Hindlimb muscle (tissue), 1 donor: ENCODE measurements at regions not wholly inside any gene's neighbourhood (a gene's known extent, or its start where the extent isn't known, plus 50 kb on each side); places are given as distances from the start of the nearest gene placed in this dataset.
"Not testable (repeated sequence)": the region's sequence is repeated elsewhere in the genome, so short reads cannot be mapped to it uniquely, and the experiment has no call there.

ENCODE experiments used
- DNase-seq: peaks from one replicate; pipeline ENCODE4 v3.0.0-alpha.2; 2013

DNA sequence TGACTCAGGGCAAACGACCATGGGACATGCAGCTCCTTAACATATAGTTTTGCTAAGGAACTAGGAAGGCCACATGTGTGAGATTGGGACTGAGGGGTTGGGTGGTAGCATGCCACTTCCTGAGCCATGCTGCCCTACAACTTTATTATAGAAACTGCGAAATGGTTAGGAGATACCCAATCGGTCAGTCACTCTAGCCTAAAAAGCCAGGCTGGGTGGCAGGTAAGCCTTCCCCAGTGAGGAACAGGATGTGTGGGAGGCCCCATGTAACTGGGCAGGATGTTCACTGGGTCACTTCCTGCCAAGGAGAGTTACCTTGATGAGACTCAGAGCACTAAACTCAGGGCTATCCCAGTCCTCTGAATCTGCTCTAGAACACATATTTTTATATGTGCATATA, 123.5 kb downstream of the MAP3K7 start:
- no peak for DNase-seq

DNA sequence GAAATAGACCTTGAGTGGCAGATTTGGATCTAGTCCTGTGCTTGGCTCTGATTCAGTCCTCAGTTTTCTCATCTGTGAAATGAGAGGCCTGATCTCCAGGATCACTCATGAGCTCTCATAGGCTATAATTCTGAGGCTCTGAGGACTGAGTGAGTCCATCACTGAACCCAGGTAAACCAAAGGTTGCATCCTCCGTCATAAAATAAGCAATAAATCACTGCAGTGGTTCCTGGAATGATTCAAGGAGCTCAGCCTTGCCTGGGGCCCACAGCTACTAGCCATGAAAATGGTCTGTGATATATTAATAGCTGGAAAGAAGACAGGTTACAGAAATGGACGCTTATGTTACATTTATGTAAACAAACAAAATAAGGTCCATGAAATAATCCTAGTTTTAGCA, 124.8 kb downstream of the MAP3K7 start:
- DNase-seq, result no peak

DNA sequence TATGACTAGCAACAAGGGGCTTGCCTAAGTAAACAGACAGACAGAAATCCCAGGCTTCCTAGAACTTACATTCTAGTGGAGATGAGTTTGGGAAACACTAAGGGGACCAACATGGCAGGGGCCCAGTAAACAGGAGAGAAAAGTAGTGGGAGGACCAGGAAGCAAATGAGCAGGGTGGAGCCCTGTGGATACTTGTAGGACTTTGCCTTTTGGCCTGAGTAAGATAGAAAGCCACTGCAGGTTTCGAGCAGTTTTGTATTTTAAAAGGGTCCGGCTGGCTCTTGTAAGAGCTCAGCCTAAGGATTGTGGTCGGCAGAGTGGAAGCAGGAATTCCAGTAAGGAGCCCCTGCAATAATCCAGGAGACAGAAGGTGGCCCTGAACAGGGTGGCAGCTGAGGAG, 125.5 kb downstream of the MAP3K7 start:
- DNase-seq, result no peak

DNA sequence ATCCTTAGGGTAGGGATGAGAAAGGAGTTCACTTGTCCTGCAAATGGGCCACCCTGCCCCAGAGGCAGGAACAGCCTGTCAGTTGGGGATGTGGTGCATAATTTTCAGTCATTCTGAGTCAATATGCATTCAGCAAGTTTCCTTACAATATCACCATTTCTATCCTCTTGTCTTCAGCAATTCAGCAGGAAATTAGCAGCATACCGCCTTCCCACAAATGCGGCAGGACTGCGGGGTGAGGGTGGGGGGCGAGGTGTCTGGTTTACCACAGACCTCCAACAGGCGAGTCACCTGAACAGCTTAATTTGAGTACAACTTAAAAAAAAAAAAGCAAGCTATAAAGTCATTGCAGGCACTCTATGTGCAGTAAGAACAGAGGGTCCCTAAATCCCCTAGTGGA, 126.8 kb downstream of the MAP3K7 start:
- DNase-seq, result no peak

DNA sequence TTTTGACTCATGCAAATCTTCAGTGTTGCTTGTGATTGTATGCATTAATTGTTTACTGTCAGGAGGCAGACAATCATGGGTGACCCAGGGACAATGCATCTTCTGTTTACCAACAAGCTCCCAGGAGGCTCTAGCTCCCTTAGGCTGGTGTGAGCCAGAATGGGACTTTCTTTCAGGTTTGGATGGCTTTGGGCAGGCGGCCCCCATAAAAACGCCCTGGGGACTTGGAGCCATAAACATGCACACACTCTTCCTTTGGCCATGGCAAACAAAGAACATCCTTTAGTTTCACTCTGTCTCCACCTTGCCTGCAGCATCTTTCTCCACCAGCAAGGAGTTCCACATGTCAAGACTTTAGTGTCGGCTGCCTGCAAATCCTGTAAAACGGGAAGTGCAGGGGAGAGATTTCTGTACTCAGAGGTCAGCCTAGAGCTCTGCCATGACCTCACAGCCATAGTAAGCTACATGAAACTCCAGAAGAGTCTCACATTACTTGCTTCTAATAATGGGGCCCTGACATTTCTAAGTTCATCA, 127.6 kb downstream of the MAP3K7 start:
- no peak for DNase-seq

DNA sequence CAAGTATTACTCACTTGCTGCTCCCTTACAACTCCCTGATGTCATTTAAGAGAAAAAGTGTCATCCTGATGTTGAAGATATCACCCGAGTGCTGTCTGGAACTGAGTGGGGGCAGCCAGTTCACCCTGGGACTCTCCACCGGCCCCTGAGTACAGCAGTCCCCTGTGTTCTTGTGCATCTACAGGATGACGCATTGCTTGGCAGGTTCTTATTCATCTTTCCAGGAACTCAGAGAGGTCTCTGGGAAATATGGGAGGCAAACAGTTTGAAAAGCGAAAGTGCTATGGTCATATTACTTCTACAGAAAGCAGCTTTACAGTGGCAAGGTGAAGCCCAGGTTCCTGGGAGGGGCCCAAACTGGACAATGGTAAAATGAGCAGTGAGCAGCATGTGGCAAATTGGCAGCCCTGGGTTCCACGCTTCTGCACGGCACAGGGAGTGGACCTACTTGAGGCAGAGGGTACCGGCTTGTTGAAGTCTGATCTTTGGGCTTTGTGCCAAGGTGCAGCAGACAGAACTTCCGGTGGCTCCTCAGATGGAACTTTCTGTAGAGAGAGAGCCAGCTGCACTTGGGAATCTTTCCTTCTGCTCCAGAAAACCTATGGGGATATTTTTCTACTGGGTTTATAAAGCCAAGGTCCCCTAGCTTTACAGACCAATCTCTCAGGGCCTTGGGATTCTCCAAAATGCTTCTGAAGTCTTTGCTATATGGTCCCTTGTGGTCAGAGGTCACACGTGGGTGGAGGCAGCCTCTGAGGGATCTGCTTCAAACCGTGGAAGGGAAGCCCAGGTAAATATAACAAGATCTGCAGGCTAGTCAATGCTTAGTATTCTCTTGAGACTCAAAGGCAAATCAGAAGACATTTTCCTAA, 128.3 kb downstream of the MAP3K7 start:
- no peak for DNase-seq

DNA sequence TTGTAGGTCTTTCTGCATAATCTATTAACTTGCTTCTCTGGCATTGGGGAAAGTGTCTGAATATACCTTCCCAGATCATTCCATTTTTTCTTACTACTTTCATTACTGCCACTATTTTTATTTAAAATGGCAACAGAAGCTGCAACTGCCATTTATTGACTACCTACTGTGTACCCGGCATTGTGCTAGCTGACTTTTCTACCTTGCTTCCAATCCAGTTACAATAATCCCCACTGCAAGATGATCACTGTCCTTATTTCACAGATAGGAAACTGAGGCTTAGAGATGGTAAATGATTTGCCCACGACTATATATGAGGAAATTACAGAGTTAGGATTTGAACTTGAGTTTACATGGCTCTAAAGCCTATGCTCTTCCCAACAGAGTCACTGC, 129.0 kb downstream of the MAP3K7 start:
- no peak for DNase-seq

DNA sequence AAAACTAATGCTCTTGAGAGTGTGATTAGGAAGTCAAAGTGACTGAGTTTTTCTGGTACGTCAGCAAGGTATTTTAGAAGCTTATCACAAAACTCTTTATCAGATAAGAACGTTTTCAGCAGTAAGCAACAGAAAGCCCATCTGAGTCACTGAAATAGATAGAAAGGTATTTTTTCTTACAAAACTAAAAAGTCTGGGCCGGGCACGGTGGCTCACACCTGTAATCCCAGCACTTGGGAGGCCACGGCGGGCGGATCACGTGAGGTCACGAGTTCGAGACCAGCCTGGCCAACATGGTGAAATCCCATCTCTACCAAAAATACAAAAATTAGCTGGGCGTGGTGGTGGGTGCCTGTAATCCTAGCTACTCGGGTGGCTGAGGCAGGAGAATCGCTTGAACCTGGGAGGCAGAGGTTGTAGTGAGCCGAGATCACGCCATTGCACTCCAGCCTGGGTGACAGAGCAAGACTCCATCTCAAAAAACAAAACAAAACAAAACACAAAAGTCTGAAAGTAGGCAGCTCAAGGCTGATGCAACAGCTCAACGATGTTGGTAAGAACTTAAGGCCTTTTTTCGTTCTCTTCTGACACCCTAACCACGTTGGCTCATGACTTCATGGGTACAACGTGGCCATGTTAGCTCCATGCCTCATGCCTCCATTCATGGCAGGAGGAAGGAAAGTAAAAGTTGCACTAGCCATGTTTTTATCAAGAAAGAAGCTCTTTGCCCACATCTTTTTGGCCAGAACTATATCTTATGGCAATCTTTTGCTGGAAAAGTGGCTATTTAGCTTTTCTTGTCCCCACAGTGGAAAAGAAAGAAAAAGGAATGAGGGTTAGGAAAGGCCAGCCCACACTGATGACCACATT, 129.6 kb downstream of the MAP3K7 start:
- DNase-seq, result not testable (repeated sequence)

DNA sequence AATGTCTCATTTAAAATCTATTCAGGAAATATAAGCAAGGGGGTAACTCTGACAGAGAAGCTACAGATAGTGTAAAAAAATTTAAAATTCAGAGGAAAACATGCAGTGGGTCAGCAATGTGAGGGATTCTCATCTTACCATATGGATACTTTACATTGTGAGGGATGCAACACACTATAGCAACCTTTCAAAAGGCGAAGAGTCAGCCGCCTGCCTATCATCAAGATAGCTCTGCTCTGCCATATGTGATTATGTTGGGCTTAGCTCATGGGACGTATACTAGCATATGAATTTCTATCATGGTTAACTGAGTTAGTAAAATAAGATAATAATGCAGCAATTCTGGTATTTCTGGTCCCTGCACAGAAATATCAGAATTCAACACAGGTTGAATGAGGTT, 130.9 kb downstream of the MAP3K7 start:
- no peak for DNase-seq

DNA sequence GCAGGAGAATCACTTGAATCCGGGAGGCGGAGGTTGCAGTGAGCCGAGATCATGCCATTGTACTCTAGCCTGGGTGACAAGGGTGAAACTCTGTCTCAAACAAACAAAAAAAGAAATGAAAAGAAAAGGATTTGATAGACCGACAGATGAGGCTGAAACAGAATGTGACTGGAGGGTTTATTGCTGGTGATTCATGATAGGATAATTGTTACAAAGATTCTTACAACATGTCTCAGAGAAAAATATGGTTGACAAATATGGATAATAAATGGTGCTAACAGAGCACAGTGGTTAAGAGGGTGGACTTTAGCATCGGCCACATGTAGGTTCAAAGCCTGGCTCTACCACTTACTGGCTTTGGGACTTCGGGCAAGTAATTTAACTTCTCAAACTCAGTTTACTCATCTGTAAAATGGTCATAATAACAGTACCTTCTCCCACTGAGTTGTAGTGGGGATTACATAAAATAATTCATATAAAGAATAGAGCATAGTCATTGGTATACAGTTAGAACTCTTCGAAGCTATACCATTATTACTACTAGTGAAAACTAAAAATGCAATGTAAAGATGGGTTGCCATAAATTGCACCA, 131.9 kb downstream of the MAP3K7 start:
- no peak for DNase-seq

DNA sequence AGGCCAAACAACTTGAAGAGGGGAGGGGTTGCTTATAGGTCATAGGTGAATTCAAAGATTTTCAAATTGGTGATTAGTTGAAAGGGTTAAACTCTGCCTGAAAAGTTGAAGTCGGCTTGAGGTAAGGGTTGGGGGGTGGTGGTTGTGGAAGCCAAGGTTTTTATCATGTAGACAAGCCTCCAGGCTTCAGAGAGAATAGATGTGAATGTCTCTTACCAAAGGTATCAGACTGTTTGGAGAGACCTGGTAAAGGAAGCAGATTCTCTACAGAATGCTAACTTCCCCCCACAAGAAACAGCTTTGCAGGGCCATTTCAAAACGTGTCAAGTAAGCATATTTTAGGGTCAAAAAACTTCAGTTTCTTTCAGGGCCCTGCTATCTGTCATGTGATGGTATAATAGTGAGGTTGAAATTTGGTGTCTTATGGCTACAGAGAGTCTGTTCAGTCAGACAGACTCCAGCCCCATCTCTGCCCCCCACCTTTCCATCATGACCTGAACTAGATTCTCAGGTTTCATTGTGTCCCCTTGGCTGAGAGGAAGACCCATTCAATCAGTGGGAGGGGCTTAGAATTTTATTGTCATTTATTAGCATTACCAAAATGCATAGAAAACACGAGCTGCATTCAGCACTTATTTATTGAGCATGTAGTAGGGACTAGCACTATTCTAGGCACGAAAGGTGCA, 136.5 kb downstream of the MAP3K7 start:
- no peak for DNase-seq

DNA sequence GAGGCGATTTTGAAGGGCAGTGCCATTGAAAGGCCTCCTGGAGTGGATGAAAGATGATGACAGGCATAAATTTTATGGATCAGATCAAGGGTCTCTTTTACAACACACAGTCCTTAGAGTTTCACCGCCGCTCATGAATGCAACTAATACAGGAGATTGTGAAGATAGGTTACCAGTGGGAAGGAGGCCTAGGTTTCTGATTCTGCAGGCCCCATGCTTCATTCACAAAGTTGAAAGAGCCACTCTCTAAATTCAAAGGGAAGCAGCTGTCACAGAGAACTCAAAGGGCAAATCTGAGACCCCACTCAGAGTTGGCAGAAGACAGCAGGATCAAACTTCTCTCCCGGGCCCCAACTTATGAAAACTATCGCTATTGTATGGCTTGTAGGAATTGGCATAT, 137.6 kb downstream of the MAP3K7 start:
- no peak for DNase-seq

DNA sequence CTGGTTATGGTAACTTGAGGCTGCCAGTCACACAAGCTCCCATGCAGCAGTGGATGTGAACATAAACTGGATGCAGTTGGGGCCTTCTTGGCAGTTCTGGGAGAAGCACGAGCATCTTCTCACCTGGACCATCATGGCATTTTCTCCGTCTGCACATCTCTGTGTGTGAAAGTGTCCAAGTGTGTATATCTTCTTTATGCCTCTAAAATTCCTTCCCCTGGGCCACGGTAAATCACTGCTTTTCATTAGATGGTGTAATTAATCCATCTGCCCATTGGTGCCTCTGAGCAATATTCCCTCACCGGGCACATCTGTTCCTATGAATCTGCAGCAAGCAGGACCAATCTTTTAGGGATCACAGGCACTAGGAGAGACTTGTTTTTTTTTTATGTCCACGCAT, 138.0 kb downstream of the MAP3K7 start:
- DNase-seq, result no peak

DNA sequence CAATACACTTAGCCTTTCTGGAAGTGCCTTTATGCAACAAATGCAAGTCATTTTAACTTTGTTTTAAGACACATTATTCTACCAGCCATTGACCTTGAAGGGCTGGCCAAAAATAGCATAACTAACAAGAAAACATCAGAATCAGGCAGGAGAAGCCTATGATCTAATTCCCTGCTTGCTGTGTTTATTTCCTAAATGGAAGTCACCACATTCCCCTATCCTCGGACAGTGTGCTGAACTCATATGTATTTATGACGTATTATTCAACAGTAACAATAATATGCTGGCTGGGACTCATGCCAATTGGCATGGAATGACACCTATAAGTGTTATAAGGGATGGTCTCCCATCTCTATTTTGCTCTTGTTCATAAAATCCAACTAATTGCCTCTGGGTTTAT, 140.7 kb downstream of the MAP3K7 start:
- DNase-seq, result no peak

DNA sequence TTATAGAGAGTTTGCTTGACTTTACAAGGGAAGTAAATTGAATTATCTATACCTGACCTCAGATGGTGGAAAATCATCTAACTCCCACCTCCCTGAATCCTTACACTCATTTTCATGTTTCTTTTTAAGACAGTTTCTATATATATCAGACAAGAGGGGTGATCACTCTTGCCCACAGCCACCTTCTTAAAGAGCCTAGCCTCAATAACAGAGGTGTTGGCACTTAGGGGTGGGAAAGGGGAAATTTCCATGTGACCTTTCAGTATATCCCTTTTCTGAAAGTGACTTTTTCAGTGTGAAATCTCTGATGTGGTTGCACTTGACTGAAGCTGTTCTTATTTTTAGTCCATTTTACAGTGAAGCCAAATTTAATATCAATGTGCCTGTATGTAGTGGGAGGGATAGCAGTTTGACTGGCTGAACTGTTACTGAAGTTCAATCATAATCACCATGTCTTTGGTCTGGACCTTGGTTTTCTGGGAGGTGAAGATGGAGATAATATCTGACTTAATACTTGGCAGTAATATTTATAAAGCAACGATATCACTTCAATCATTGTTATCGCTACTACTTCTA, 141.3 kb downstream of the MAP3K7 start:
- DNase-seq, result no peak

DNA sequence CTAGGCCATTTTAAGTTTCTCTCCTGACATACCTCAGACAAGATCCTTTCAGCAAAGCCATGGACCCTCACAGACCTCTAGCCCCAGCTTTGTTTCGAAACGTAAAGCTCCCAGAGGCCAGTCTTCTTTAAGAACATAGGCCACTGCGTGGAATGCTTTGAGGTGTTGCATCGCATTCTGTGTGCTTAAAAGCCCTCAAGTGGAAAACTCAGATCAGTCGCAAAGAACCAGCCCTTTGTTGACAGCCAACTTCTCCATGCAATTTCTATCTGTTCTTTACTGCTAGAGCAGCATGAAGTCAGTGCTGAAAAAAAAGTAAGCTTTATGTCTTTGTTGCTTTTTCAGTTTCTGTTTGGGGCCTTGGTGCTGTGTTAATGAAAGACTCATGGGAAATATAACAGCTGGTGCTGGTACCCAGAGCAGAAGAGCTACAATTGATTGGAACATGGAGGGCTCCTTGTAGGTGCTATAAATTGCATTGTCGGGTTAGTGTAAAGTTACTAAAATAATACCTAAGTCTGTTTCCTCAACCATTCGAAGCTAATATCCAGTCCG, 142.6 kb downstream of the MAP3K7 start:
- DNase-seq, result no peak

DNA sequence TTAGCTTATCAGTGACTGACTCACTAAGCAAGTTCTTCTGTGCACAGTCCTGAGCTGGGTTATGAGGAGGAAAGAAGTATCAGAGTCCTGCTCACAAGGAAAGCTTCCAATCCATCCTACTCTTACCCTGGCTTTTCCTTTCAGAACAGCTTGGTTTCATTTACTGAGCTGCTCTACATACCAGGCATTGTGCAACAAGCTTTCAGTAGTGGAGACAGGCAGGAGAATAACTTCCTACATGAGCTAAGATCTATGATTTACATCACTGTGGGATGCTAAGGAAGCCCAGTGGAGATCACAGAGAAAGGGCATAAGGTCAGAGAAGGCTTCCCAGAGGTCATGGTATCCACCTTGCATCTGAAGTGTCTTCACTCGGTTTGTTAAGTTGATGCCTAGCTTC, 144.5 kb downstream of the MAP3K7 start:
- DNase-seq, result no peak

DNA sequence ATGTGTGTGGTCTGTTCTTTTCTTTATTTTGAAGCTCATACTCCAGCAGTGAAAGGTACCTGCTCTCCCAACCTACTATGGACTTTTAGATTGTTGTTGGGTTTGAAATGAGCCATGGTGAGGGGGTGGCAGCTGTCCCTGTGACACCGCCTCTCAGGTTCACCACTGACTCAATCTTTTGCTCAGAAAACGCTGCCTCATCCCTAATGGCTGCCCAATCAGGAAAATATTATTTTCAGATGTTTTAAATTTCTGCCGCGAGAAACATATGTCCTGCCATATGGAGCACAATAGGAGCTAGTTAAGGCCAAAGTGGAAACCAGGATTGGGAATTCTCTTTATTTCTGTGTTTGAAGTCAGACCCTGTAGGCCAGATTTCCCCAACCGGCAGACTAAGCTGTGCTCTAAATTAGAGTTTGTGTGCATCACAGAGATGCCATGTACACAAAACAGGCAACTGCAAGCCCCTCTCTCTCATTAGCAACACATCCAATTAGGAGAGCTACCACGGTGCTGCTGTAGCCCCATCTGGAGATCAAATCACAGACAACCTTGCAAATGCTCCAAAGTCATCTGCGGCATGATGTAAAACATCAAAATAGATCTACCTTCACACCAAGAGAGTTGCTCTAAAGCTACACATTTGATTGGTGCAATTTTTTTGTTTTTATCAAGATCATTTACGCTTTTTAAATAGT, 144.1 kb upstream of the BACH2 start:
- no peak for DNase-seq

DNA sequence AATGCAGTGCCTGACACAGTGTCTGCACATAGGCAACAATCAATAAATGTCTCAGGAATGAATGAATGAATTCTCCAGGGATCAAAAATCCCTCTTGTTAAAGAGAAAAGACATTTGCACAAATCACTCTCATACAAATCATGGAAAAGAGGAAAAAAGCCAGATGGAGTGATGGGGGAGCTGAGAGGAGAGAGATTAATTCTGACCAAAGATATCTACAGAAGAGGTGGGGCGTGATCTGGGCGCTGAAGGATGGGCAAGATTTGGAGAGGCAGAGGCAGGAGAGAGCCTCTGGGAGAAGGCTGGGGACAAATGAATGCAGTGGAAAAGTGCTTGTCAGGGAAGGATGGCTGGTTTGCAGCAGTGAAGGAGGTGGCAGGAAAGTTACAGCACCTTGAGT, 142.9 kb upstream of the BACH2 start:
- DNase-seq, result no peak

DNA sequence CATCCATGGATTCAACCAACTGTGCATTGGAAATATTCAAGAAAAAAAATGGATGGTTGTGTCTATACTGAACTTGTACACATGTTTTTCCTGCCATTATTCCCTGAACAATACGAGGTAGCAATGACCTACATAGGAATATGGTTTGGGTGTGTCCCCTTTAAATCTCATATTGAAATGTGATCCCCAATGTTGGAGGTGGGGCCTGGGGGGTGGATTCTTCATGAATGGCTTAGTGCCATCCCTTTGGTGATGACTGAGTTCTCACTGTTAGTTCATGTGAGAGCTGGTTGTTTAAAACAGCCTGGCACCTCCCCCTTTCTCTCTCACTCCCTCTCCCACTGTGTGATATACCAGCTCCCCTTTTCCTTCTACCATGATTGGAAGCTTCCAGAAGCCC, 139.8 kb upstream of the BACH2 start:
- DNase-seq, result no peak

DNA sequence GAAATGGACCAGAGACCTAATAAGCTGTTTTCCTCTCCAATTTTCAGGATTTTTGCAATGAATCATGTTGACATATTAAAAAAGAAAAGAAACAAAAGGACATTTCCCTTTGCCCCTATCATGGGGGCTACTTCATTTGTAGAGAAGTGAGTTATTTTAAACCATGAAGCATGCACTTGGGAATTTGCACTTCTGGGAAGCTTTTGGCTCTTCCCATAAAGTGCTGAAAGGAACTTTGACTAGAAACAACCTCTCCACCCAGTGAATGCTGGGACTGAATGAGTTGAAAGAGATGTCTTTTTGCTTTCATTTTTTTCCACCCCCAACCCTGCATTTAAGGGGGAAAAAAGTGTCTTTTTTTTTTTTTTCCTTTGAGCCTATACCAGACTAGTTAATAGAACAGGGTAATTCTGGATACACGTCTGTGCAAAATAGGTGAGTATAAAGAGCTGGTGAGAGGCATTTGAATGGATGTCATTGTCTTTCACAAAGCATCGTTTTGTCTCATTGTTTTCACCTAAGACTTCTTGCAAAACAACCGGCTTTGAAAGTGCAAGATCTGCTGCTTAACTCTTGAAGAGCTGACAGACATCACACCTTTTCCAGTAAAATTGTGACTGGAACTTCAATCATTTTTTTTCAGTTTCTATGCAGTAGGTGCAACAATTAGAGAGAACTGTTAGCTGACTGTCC, 138.7 kb upstream of the BACH2 start:
- DNase-seq, result no peak
